ENCODE measurements at regions not wholly inside any gene's neighbourhood (a gene's known extent, or its start where the extent isn't known, plus 50 kb on each side); places are given as distances from the start of the nearest gene placed in this dataset.
"Not testable (repeated sequence)": the region's sequence is repeated elsewhere in the genome, so short reads cannot be mapped to it uniquely, and the experiment has no call there.

DNA sequence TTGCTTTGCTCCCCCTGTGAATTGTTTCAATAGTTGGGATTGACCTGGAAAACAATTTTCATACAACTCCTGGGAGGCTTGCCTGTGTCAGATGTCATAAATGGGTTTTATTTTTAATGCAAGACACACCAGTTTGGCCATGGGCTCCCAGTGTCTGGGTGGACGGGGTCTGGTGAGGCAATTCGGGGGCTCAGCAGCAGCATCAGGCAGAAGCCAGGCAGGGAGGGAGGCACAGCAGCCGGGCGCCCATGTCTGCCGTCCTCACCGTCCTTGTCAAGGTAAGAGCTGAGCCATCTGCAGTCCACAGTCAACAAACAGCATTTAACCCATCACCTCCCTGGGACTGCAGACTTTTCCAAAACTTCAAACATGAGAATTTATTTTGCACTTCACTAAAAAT lies 150.6 kb downstream of the NPIPB11 start:
- not testable (repeated sequence) for TF ChIP-seq TFE3 (CRISPR knock-in tag; IDR thresholded peaks at IDR 0.05); POLR3A (IDR thresholded peaks at IDR 0.05; ENCODE audit: borderline replicate concordance, extremely low read depth, insufficient read depth, insufficient read length); COPS2 (conservative IDR thresholded peaks at IDR 0.05); ESRRA (IDR thresholded peaks at IDR 0.05; ENCODE audit: borderline replicate concordance, low read depth); JUN (IDR thresholded peaks at IDR 0.05; ENCODE audit: borderline replicate concordance, low read depth, low read length); JUN (CRISPR knock-in tag; IDR thresholded peaks at IDR 0.05; ENCODE audit: borderline replicate concordance); SRSF7 (optimal IDR thresholded peaks at IDR 0.05; ENCODE audit: low read depth, low read length); CBX8 (IDR thresholded peaks at IDR 0.05; ENCODE audit: borderline replicate concordance, extremely low read depth, low read depth, low read length, poor library complexity, severe bottlenecking); EZH2 (IDR thresholded peaks at IDR 0.05; ENCODE audit: borderline replicate concordance, low read depth, low read length); ZC3H4 (CRISPR knock-in tag; IDR thresholded peaks at IDR 0.05; ENCODE audit: borderline replicate concordance); ZNF583 (CRISPR knock-in tag; IDR thresholded peaks at IDR 0.05)
- TF ChIP-seq, protein P1, sequence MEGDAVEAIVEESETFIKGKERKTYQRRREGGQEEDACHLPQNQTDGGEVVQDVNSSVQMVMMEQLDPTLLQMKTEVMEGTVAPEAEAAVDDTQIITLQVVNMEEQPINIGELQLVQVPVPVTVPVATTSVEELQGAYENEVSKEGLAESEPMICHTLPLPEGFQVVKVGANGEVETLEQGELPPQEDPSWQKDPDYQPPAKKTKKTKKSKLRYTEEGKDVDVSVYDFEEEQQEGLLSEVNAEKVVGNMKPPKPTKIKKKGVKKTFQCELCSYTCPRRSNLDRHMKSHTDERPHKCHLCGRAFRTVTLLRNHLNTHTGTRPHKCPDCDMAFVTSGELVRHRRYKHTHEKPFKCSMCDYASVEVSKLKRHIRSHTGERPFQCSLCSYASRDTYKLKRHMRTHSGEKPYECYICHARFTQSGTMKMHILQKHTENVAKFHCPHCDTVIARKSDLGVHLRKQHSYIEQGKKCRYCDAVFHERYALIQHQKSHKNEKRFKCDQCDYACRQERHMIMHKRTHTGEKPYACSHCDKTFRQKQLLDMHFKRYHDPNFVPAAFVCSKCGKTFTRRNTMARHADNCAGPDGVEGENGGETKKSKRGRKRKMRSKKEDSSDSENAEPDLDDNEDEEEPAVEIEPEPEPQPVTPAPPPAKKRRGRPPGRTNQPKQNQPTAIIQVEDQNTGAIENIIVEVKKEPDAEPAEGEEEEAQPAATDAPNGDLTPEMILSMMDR (IDR thresholded peaks at IDR 0.05 in 2 of 3, conservative IDR thresholded peaks at IDR 0.05 in 1 of 3; ENCODE audit: insufficient read depth in 2 of 3, low read depth in 1 of 3, low read length in 3 of 3) = not testable (repeated sequence)
- TF ChIP-seq, protein P2, sequence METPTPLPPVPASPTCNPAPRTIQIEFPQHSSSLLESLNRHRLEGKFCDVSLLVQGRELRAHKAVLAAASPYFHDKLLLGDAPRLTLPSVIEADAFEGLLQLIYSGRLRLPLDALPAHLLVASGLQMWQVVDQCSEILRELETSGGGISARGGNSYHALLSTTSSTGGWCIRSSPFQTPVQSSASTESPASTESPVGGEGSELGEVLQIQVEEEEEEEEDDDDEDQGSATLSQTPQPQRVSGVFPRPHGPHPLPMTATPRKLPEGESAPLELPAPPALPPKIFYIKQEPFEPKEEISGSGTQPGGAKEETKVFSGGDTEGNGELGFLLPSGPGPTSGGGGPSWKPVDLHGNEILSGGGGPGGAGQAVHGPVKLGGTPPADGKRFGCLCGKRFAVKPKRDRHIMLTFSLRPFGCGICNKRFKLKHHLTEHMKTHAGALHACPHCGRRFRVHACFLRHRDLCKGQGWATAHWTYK (CRISPR knock-in tag; IDR thresholded peaks at IDR 0.05) = not testable (repeated sequence)

Measured in K562 (cell line).